Urinary bladder (tissue), 3 donors: ENCODE measurements at regions not wholly inside any gene's neighbourhood (a gene's known extent, or its start where the extent isn't known, plus 50 kb on each side); places are given as distances from the start of the nearest gene placed in this dataset.

Experiments used
- DNase-seq: peaks from one replicate; pipeline ENCODE4 v3.0.0-alpha.2; 2015; ENCODE audit errors: extremely low spot score
- H3K27ac ChIP-seq: one replicate; pipeline ENCODE4 v1.5.1; 2013; ENCODE audit warnings: low read depth, mild to moderate bottlenecking, moderate library complexity
- H3K36me3 ChIP-seq: one replicate; pipeline ENCODE4 v1.6.1; 2013; ENCODE audit warnings: mild to moderate bottlenecking, moderate library complexity; ENCODE audit not compliant: insufficient read depth
- H3K4me1 ChIP-seq: one replicate; pipeline ENCODE4 v1.6.1; 2013; ENCODE audit warnings: mild to moderate bottlenecking, moderate library complexity; ENCODE audit not compliant: insufficient read depth
- H3K4me3 ChIP-seq: one replicate; pipeline ENCODE4 v1.5.1; 2013; ENCODE audit warnings: low read depth, low read length
- WGBS: extraction: QIAGEN DNeasy Blood & Tissue Kit; methylation state at CpG from one replicate; pipeline ENCODE4 v1.1.7; 2013; 5-methylcytosine and 5-hydroxymethylcytosine counted together
- donor health status: healthy with polysubstance abuse.
- donor health status: healthy.

- 47% methylated on average over 10 of the region's 10 CpGs for WGBS
- no peaks in the 10 kb centered on the region for H3K36me3 ChIP-seq
Observed at GRCh38 chr1:37267111-37267835, 207.1 kb upstream of the ZC3H12A start.

GRCh38 chr1:37270639-37271038 lies 203.7 kb upstream of the ZC3H12A start:
- H3K27ac ChIP-seq = no peak overlapping the region
- WGBS = 57% methylated on average over 3 of the region's 3 CpGs
- H3K4me3 ChIP-seq = no peak overlapping the region
- DNase-seq = no peak
- no peaks in the 10 kb centered on the region for H3K4me1 ChIP-seq
- H3K36me3 ChIP-seq = no peaks in the 10 kb centered on the region

More at GRCh38 chr1:37267111-37267835, 207.1 kb upstream of the ZC3H12A start:
- DNase-seq = no peak
- no peaks in the 10 kb centered on the region for H3K4me1 ChIP-seq
- H3K4me3 ChIP-seq = no peak overlapping the region
- no peak overlapping the region for H3K27ac ChIP-seq

GRCh38 chr1:37272626-37273025 lies 201.8 kb upstream of the ZC3H12A start:
- no peak overlapping the region for H3K4me3 ChIP-seq
- no peaks in the 10 kb centered on the region for H3K36me3 ChIP-seq

GRCh38 chr1:37274486-37274885 lies 199.9 kb upstream of the ZC3H12A start:
- Histone ChIP-seq H3K36me3 (no peaks in the 10 kb centered on the region), H3K27ac (no peak overlapping the region), H3K4me3 (no peak overlapping the region), H3K4me1 (no peaks in the 10 kb centered on the region)
- DNase-seq = no peak
- WGBS = 58% methylated on average over 8 of the region's 8 CpGs

More at GRCh38 chr1:37272626-37273025, 201.8 kb upstream of the ZC3H12A start:
- DNase-seq = no peak
- WGBS = 67% methylated on average over 8 of the region's 8 CpGs
- no peaks in the 10 kb centered on the region for H3K4me1 ChIP-seq
- H3K27ac ChIP-seq = no peak overlapping the region

GRCh38 chr1:37274938-37275631 lies 199.3 kb upstream of the ZC3H12A start:
- H3K36me3 ChIP-seq = no peaks in the 10 kb centered on the region
- H3K27ac ChIP-seq = no peak overlapping the region
- no peak for DNase-seq
- H3K4me1 ChIP-seq = no peaks in the 10 kb centered on the region
- H3K4me3 ChIP-seq = no peak overlapping the region
- WGBS = 45% methylated on average over 5 of the region's 5 CpGs

- H3K4me1 ChIP-seq = no peaks in the 10 kb centered on the region
- no peak overlapping the region for H3K4me3 ChIP-seq
- H3K36me3 ChIP-seq = no peaks in the 10 kb centered on the region
- 63% methylated on average over 2 of the region's 2 CpGs for WGBS
- DNase-seq = no peak
- H3K27ac ChIP-seq = no peak overlapping the region
Observed at GRCh38 chr1:37277366-37277765, 197.0 kb upstream of the ZC3H12A start.

GRCh38 chr1:37281354-37281753 lies 193.0 kb upstream of the ZC3H12A start:
- H3K4me3 ChIP-seq = no peak overlapping the region
- H3K36me3 ChIP-seq = no peaks in the 10 kb centered on the region
- WGBS = 45% methylated on average over 3 of the region's 3 CpGs
- no peak overlapping the region for H3K27ac ChIP-seq
- DNase-seq = no peak
- H3K4me1 ChIP-seq = no peaks in the 10 kb centered on the region

- 40% methylated on average over 6 of the region's 6 CpGs for WGBS
- DNase-seq = no peak
- Histone ChIP-seq H3K27ac (no peak overlapping the region), H3K36me3 (no peaks in the 10 kb centered on the region), H3K4me1 (no peaks in the 10 kb centered on the region), H3K4me3 (no peak overlapping the region)
Observed at GRCh38 chr1:37282764-37283163, 191.6 kb upstream of the ZC3H12A start.

- no peak for DNase-seq
- Histone ChIP-seq H3K27ac (no peak overlapping the region), H3K36me3 (no peaks in the 10 kb centered on the region), H3K4me1 (no peaks in the 10 kb centered on the region), H3K4me3 (no peak overlapping the region)
- 71% methylated on average over 4 of the region's 4 CpGs for WGBS
Observed at GRCh38 chr1:37284053-37284452, 190.3 kb upstream of the ZC3H12A start.

- Histone ChIP-seq H3K4me1 (no peaks in the 10 kb centered on the region), H3K4me3 (no peak overlapping the region), H3K36me3 (no peaks in the 10 kb centered on the region), H3K27ac (no peak overlapping the region)
- no peak for DNase-seq
- WGBS = 87% methylated on average over 4 of the region's 4 CpGs
Observed at GRCh38 chr1:37286881-37287280, 187.5 kb upstream of the ZC3H12A start.

GRCh38 chr1:37288900-37289299 lies 185.5 kb upstream of the ZC3H12A start:
- WGBS = 77% methylated on average over 3 of the region's 3 CpGs
- Histone ChIP-seq H3K36me3 (no peaks in the 10 kb centered on the region), H3K4me1 (no peaks in the 10 kb centered on the region), H3K27ac (no peak overlapping the region), H3K4me3 (no peak overlapping the region)
- DNase-seq = no peak

- Histone ChIP-seq H3K36me3 (no peaks in the 10 kb centered on the region), H3K4me1 (no peaks in the 10 kb centered on the region), H3K4me3 (no peak overlapping the region), H3K27ac (no peak overlapping the region)
- WGBS = 28% methylated on average over 4 of the region's 4 CpGs
- DNase-seq = no peak
Observed at GRCh38 chr1:37290718-37291117, 183.7 kb upstream of the ZC3H12A start.

- H3K27ac ChIP-seq = no peak overlapping the region
- H3K4me3 ChIP-seq = no peak overlapping the region
- no peak for DNase-seq
- no peaks in the 10 kb centered on the region for H3K36me3 ChIP-seq
- H3K4me1 ChIP-seq = no peaks in the 10 kb centered on the region
- WGBS = 57% methylated on average over 9 of the region's 9 CpGs
Observed at GRCh38 chr1:37292789-37293188, 181.6 kb upstream of the ZC3H12A start.

- Histone ChIP-seq H3K4me3 (no peak overlapping the region), H3K36me3 (no peaks in the 10 kb centered on the region), H3K27ac (no peak overlapping the region), H3K4me1 (no peaks in the 10 kb centered on the region)
- 80% methylated on average over 4 of the region's 4 CpGs for WGBS
- DNase-seq = no peak
Observed at GRCh38 chr1:37294096-37294495, 180.3 kb upstream of the ZC3H12A start.
